SHP77 (cell line): ENCODE measurements at regions not wholly inside any gene's neighbourhood (a gene's known extent, or its start where the extent isn't known, plus 50 kb on each side); places are given as distances from the start of the nearest gene placed in this dataset.

Experiments
- DNase-seq, 2 experiments: peaks; one replicate each; lab custom pipeline; 2025; lab: John Stamatoyannopoulos, UW

DNA sequence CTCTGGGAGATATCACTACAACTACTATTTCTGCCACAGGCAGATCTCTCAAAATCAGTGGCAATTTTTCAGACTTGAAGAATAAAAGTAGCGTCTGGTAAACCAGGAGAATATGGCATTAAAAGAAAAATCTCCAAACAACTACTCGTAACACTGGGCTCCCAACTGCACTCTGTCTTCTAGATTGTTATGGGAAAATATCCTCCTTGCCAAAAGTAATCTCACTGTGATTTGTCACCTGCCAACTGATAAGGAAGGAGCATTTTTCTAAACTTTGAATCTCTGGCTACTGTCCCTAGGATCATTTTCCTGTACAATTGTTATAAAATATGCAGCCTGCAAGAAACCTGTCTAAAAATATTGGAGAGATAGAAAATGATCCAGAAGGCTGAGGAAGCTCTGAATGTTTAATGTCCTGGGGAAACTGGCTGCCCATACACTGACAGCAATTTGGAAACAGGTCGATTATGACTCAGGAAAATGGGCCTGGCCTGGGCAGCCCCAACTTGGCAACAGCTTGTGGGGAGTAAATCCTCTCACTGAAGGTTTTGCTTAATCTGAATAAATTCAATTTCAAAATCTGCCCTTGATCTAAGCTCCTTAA is 90.5 kb upstream of the DBX1 start:
- no peak for DNase-seq

DNA sequence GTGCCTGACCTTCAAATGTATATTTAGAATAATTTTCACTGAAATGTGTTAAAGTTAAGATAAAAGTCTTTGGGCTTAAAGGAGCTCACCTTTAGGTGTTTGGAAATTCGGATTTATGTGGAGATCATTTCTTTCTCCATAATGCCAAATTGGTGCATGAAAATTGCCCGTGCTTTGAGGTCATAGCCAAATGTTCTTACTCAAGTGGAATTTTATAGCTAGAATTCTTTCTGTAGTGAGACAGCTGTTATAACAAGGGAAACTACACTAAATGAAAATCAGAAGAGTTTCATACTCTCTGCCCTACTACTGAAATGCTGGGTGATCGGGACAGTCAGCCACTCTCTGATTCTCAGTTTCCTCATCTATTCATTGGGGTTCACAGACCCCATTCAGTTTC is 89.5 kb upstream of the DBX1 start:
- no peak for DNase-seq

DNA sequence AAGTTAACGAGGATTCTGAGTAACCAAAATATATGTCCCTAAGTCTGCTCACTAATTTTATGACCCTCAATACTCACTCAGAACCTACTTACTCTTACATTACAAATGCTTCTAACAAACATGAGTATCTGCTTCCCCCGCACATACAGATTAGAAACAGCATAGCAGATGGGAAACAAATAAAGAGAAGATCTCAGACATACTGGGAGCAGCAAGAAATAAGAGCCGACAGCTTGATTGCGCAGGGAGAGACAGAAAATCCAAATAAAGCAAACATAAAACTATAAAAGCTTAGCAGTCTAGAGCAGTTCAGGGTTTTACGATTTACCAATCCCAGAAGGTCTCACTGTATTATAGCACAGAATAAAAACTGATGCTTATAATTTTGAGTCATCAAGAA is 89.1 kb upstream of the DBX1 start:
- DNase-seq = no peak

DNA sequence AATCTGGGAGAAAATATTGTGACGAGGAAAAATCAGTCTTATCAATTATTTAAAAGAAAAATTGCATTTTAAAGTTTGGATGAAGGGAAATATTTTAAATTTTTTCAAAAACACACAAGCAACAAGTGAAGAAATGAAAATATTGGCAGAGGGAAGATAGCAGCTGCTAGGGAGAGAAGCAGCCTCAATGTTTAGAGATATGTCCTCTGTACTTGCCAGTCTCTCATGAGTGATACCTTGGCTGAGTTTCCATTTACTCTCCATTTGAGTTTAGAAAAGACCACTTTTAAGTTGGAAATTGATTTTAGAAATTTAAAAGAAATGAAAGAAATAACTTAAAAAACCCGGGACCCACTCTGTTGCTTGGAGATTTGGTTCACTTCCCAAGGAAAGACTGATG is 88.6 kb upstream of the DBX1 start:
- DNase-seq = no peak

DNA sequence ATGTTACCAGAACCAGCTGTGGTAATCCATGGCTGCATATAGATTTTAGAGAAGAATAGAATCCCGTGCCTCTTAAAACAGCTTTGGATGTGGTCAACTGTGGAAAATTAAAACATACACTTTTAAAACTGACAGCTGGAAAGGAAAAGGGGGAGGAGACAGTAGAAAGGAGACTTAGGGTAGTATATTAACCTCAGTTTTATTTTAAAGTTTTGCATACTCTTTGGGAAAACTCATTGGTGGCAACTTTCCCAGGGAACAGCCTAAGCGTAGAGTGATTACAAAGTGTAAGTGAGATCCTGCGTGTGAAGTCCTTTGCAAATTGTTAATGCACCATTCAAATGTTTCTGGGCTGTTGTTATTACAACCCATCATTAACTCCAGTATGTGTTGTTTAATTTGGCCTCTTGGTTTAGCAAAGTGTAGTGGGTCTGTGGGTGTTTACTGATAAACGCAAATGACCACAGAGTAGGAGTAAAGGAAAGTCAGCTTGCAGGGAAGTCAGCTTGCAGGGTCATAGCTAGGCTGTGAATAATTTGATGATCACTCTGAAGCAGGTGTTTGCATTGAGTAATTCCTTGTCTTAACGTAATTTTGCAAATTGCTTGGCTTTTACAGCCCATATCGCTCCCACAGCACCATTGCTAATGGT is 88.0 kb upstream of the DBX1 start:
- no peak for DNase-seq

DNA sequence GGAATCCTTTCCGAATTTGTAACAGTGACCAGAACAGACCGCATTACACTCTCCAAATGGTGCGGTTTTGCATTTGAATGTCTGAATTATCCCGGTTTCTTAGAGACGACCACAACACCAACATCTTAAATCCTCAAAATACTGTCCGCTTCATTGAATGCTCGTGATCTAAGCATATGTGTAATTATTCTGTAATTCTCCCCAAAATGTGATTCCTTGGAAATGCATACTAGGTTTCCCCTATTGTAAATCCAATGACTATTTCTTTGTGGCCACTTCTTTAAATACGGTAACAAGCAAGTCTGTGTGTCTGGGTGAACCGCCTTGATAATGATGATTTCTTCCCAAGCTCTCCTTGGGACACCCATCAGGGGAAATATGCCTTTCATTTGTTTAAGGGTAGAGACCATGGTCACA is 87.3 kb upstream of the DBX1 start:
- no peak for DNase-seq

DNA sequence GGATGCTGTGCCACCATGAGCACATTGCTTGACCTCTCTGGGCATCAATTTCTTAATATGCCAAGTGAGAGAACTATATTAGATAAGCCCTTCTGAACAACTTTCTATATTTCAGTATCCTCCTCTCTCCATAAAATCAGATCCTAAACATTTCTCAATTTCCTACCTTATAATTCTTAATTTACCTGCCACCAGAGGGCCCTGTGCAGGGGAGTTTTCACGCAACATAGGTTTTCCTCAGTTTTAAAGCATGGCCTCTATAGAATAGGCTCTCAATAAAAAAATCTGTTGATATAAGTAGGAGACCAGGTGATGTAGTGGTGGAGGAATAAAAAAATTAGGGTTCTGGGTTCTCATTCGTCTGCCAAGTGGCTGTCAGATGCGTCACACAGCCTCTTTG is 83.7 kb upstream of the DBX1 start:
- DNase-seq = no peak

DNA sequence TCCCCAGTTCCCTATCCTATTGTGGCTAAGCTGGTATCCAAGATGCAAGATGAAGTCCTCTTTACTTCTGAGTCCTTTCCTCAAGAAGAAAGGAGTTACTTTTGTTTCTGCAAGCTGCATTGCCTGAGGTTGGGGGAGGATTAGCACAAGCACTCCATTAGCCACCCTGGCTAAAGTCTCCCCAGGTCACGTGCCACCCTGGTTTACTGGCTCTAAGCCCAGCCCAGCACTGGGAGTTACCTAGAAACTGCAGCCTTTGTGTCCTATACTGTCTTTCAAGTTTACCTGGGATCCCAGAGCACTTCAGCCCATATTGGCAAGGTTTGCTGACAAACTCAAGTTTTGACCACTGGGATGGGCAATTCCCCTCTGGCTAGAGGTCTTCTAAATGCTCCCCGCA is 78.4 kb upstream of the DBX1 start:
- no peak for DNase-seq

DNA sequence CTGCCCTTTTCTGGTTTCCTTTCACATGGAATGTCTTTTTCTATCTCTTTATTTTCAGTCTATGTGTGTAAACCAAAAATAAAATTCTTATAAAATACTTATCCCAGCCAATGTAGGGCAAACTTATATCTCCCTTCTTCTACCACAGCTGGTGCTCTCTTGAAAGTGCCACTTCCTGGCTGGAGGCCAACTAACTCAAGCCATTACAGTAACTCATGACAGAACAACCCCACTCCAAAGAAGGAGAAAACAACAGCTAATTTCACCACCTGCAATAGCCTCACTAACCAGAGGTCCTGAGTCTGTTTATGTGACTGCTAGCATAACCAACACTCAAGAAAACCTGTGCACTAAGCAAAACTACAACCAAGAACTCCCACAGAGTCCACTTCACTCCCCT is 74.9 kb upstream of the DBX1 start:
- no peak for DNase-seq

DNA sequence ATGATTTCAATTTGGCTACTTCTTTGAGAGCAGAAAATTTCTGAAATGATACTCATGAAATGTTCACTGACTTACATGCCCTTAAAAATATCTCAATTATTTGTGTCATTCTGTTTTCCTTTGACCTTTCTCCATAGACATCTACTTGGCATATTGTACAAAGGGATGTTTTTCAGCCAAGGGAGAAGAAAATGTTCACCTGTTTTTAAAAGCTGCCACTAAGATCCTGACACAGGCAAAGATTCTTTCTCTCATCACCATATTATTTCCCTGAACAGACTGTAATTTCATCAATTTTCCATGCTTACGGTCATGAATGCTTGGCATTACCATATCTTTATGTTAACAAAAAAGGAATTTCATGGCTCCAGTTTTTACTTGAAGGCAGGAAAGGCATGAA is 67.4 kb upstream of the DBX1 start:
- no peak for DNase-seq

DNA sequence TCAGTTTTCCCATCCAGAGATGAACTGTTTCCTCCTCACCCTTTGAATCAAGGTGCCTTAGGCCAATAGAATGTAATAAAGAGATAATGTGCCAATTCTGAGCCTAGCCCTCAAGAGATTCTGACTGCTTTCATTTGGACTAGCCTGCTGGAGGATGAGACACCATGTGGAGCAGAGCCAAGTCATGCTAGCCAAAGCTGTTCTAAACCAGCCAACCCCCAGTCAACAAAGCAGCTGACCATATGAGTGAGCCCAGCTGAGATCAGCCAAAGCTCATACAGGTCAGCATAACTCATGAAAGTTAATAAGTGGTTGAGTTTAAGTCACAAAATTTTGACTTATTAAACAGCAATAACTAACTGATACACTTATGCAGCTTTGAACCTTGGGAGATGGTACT is 66.7 kb upstream of the DBX1 start:
- DNase-seq = no peak

DNA sequence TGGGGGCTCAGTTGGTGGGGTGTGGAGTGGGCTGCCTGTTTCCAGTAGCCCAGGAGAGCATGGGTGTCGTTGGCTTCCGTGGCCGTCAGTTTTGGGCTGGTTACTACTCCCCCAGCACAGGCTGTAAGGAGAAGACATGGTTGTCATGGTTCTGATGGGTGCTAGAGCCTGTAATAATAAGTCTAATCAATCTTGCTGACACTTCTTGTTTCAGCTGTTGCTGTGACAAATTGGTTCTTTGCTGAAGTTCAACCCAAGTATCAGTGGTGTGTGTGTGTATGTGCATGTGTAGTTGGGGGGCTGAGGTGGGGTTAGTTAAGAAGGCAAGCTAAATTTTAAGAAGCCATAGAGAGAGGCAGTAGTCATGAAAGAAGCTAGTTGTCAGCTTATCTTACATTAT is 61.3 kb upstream of the DBX1 start:
- DNase-seq = no peak

DNA sequence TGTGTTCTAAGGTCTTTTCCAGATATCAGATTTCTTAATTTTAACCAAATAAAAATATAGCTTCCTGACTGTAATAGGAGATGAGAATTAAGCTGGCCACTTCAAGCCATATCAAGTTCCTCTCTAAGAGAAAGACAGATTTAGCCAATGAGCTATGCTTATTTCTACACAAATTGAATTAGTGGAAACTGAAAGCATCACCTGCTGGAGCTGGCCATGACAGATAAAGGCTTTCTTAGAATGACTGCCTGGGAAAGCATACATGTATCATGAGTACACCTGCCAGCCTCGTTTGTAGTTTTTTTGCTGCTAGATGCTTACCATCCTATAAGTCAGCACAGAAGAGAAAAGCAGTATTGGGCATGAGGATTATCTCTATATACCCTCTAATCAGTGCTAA is 53.5 kb upstream of the DBX1 start:
- DNase-seq = no peak

DNA sequence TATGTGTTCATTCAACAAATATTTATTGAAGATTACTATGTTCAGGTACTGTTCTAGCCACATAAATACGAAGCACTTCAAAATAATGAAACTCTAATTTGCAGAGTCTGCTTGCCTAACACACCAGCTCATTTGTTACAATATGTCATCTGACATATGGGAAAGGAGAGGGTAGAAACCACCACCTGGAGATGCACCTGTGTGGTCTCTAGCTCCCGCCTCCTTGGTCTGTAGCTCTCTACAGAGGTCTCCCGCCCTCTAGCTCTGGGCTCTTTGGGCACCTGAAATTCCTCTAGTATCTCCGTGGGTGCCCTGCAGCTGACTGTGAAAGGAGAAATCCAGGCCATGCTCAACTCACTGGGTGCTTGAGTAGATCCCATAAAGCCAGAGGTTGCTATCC is 51.4 kb upstream of the DBX1 start:
- no peak for DNase-seq
